MG63 (cell line): ENCODE measurements at regions not wholly inside any gene's neighbourhood (a gene's known extent, or its start where the extent isn't known, plus 50 kb on each side); places are given as distances from the start of the nearest gene placed in this dataset.

Experiments
- DNase-seq: peaks from one replicate; pipeline ENCODE4 v3.0.0-alpha.2; 2020
- H3K27me3 ChIP-seq: fragments of 250-450 bp; sonication (Bioruptor Pico); 2 replicates; pipeline ENCODE4 v1.5.1; 2020; ENCODE audit warnings: mild to moderate bottlenecking, moderate library complexity
- H3K36me3 ChIP-seq: fragments of 250-450 bp; sonication (Bioruptor Pico); 2 replicates; pipeline ENCODE4 v1.5.1; 2020; ENCODE audit warnings: mild to moderate bottlenecking, moderate library complexity
- H3K4me3 ChIP-seq: fragments of 250-450 bp; sonication (Bioruptor Pico); 2 replicates; pipeline ENCODE4 v1.5.1; 2020; ENCODE audit warnings: mild to moderate bottlenecking, moderate library complexity
- H3K9me3 ChIP-seq: fragments of 250-450 bp; sonication (Bioruptor Pico); 2 replicates; pipeline ENCODE4 v1.5.1; 2020; ENCODE audit warnings: mild to moderate bottlenecking, moderate library complexity

- H3K27me3 ChIP-seq = peaks cover 2% of the 10 kb centered on the region; the same call in 1 of the 2 replicates
- DNase-seq = no peak
- H3K4me3 ChIP-seq = no peak overlapping the region
- no peaks in the 10 kb centered on the region for H3K9me3 ChIP-seq
- H3K36me3 ChIP-seq = no peaks in the 10 kb centered on the region
Observed at GRCh38 chr17:52244689-52245088, 86.2 kb upstream of the CA10 start.

- H3K4me3 ChIP-seq = no peak overlapping the region
- DNase-seq = no peak
- H3K9me3 ChIP-seq = no peaks in the 10 kb centered on the region
- H3K27me3 ChIP-seq = peaks cover 2% of the 10 kb centered on the region; the same call in 1 of the 2 replicates
- H3K36me3 ChIP-seq = no peaks in the 10 kb centered on the region
Observed at GRCh38 chr17:52242268-52242667, 83.8 kb upstream of the CA10 start.

- Histone ChIP-seq H3K9me3 (no peaks in the 10 kb centered on the region), H3K4me3 (no peak overlapping the region), H3K36me3 (no peaks in the 10 kb centered on the region), H3K27me3 (peaks cover 2% of the 10 kb centered on the region; the same call in 1 of the 2 replicates)
- no peak for DNase-seq
Observed at GRCh38 chr17:52237151-52237550, 78.6 kb upstream of the CA10 start.

GRCh38 chr17:52235516-52235915 lies 77.0 kb upstream of the CA10 start:
- Histone ChIP-seq H3K9me3 (no peaks in the 10 kb centered on the region), H3K4me3 (no peak overlapping the region), H3K36me3 (no peaks in the 10 kb centered on the region), H3K27me3 (peaks cover 4% of the 10 kb centered on the region; the same call in 1 of the 2 replicates)
- peak; percentile 15 for DNase-seq

GRCh38 chr17:52233632-52234031 lies 75.1 kb upstream of the CA10 start:
- no peak for DNase-seq
- H3K36me3 ChIP-seq = no peaks in the 10 kb centered on the region
- no peak overlapping the region for H3K4me3 ChIP-seq
- H3K27me3 ChIP-seq = peaks cover 5% of the 10 kb centered on the region
- no peaks in the 10 kb centered on the region for H3K9me3 ChIP-seq

- Histone ChIP-seq H3K27me3 (peaks cover 5% of the 10 kb centered on the region), H3K9me3 (no peaks in the 10 kb centered on the region), H3K36me3 (no peaks in the 10 kb centered on the region), H3K4me3 (no peak overlapping the region)
- DNase-seq = no peak
Observed at GRCh38 chr17:52233176-52233575, 74.7 kb upstream of the CA10 start.

GRCh38 chr17:52228823-52229222 lies 70.3 kb upstream of the CA10 start:
- H3K36me3 ChIP-seq = no peaks in the 10 kb centered on the region
- no peaks in the 10 kb centered on the region for H3K9me3 ChIP-seq
- H3K27me3 ChIP-seq = peaks cover 6% of the 10 kb centered on the region
- H3K4me3 ChIP-seq = no peak overlapping the region
- no peak for DNase-seq

GRCh38 chr17:52227926-52228325 lies 69.4 kb upstream of the CA10 start:
- peaks cover 6% of the 10 kb centered on the region for H3K27me3 ChIP-seq

GRCh38 chr17:52213451-52213850 lies 54.9 kb upstream of the CA10 start:
- no peak overlapping the region for H3K4me3 ChIP-seq
- no peaks in the 10 kb centered on the region for H3K36me3 ChIP-seq
- no peak for DNase-seq
- 0 out of 2 replicates have a peak, but pooled peaks cover 6% of the 10 kb centered on the region for H3K27me3 ChIP-seq
- H3K9me3 ChIP-seq = no peaks in the 10 kb centered on the region

More at GRCh38 chr17:52227926-52228325, 69.4 kb upstream of the CA10 start:
- Histone ChIP-seq H3K9me3 (no peaks in the 10 kb centered on the region), H3K36me3 (no peaks in the 10 kb centered on the region), H3K4me3 (no peak overlapping the region)
- no peak for DNase-seq

GRCh38 chr17:52212851-52213250 lies 54.3 kb upstream of the CA10 start:
- Histone ChIP-seq H3K9me3 (no peaks in the 10 kb centered on the region), H3K4me3 (no peak overlapping the region), H3K36me3 (no peaks in the 10 kb centered on the region), H3K27me3 (0 out of 2 replicates have a peak, but pooled peaks cover 6% of the 10 kb centered on the region)
- no peak for DNase-seq

- no peaks in the 10 kb centered on the region for H3K36me3 ChIP-seq
- no peaks in the 10 kb centered on the region for H3K9me3 ChIP-seq
- DNase-seq = no peak
- 0 out of 2 replicates have a peak, but pooled peaks cover 6% of the 10 kb centered on the region for H3K27me3 ChIP-seq
- no peak overlapping the region for H3K4me3 ChIP-seq
Observed at GRCh38 chr17:52209507-52209906, 51.0 kb upstream of the CA10 start.
